ENCODE measurements at regions not wholly inside any gene's neighbourhood (a gene's known extent, or its start where the extent isn't known, plus 50 kb on each side); places are given as distances from the start of the nearest gene placed in this dataset.
"Not testable (repeated sequence)": the region's sequence is repeated elsewhere in the genome, so short reads cannot be mapped to it uniquely, and the experiment has no call there.

DNA sequence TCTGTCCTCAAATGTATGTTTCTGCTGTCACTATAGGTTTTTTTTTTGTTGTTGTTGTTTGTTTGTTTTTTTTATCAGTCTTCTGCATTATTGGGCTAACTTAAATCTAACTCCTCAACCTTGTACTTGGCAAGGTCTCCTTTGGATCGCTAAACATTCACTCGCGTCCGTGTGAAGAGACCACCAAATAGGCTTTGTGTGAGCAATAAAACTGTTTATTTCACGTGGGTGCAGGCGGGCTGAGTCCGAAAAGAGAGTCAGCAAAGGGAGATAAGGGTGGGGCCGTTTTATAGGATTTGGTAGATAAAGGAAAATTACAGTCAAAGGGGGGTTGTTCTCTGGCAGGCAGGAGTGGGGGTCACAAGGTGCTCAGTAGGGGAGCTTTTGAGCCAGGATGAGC is 845.6 kb upstream of the ANO3 start:
- not testable (repeated sequence) for TF ChIP-seq EZH2phosphoT487 (IDR thresholded peaks at IDR 0.05; ENCODE audit: insufficient read depth, low read depth); EZH2 (IDR thresholded peaks at IDR 0.05; ENCODE audit: insufficient read depth, poor library complexity, severe bottlenecking)

Measured in GM23248 (cell line).